ENCODE measurements at regions not wholly inside any gene's neighbourhood (a gene's known extent, or its start where the extent isn't known, plus 50 kb on each side); places are given as distances from the start of the nearest gene placed in this dataset.

DNA sequence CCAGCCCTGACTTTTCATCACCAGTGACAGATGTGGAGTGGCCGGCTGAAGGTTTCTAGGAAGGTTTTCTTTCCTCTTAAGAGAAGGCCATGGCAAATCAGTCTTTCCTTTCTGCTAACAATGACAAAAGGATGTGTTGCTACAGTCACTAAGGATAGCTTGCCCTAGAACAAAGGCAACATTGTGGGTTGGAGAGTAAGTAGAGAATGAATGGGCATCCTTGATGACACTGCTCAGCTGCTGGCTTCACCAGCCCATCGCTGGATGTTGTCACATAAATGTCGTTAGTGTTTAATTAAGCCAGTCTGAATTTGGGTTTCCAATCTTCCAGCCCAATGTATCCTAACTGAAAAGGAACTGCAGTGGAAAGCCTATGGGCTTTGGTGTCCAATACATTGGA, 168.4 kb downstream of the ZIC5 start:
- no peak for TF ChIP-seq POLR2A (IDR thresholded peaks at IDR 0.05)
- TF ChIP-seq, protein P1, sequence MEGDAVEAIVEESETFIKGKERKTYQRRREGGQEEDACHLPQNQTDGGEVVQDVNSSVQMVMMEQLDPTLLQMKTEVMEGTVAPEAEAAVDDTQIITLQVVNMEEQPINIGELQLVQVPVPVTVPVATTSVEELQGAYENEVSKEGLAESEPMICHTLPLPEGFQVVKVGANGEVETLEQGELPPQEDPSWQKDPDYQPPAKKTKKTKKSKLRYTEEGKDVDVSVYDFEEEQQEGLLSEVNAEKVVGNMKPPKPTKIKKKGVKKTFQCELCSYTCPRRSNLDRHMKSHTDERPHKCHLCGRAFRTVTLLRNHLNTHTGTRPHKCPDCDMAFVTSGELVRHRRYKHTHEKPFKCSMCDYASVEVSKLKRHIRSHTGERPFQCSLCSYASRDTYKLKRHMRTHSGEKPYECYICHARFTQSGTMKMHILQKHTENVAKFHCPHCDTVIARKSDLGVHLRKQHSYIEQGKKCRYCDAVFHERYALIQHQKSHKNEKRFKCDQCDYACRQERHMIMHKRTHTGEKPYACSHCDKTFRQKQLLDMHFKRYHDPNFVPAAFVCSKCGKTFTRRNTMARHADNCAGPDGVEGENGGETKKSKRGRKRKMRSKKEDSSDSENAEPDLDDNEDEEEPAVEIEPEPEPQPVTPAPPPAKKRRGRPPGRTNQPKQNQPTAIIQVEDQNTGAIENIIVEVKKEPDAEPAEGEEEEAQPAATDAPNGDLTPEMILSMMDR (IDR thresholded peaks at IDR 0.05): no peak
- TF ChIP-seq POLR2AphosphoS5 (IDR thresholded peaks at IDR 0.05): no peak
- no peak for TF ChIP-seq EP300 (IDR thresholded peaks at IDR 0.05)
